ENCODE measurements at regions not wholly inside any gene's neighbourhood (a gene's known extent, or its start where the extent isn't known, plus 50 kb on each side); places are given as distances from the start of the nearest gene placed in this dataset.

DNA sequence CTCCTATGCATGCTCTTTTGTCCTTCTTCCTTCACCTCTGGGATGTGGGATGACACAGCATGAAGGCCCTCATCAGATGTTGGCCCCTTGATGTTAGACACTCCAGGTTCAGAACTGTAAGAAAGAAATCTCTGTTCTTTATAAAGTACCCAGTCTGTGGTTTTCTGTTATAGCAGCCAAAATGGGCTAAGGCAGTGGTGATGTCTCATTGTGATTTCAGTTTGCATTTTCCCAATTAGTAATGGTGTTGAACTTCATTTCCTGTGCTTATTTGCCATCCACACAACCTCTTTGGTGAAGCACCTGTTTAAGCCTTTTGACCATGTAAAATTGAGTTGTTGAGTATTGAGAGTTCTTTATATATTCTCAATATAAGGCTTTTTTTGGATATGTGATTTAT is 129.3 kb upstream of the C1orf174 start:
- Mint-ChIP-seq H3K36me3 (ENCODE audit: low read depth) (no peaks in the 10 kb centered on the region), H3K4me3 (no peak overlapping the region), H3K9me3 (peaks cover 5% of the 10 kb centered on the region), H3K4me1 (ENCODE audit: low read depth) (peaks cover 6% of the 10 kb centered on the region), H3K27me3 (peaks cover 45% of the 10 kb centered on the region), H3K27ac (no peak overlapping the region)
- DNase-seq: no peak

DNA sequence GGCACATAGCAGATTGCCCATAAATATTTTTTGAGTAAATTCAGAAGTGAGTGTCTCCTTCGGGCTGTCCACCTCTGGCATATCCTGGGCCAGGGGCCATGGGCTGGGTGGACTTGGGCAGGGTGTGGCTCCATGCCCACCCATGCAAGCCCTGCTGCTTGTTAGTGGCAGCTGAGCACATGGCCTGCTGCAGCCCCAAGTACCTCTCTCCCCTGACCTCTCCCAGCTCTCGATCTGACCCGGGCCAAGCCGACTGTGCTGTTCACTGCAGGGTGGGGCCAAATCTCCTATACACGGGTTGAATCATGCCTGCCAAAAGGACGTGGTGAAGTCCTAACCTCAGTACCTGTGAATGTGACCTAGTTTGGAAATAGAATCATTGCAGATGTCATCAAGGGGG is 132.5 kb upstream of the C1orf174 start:
- H3K4me1 Mint-ChIP-seq (ENCODE audit: low read depth): peaks cover under 1% of the 10 kb centered on the region
- H3K27ac Mint-ChIP-seq: no peak overlapping the region

DNA sequence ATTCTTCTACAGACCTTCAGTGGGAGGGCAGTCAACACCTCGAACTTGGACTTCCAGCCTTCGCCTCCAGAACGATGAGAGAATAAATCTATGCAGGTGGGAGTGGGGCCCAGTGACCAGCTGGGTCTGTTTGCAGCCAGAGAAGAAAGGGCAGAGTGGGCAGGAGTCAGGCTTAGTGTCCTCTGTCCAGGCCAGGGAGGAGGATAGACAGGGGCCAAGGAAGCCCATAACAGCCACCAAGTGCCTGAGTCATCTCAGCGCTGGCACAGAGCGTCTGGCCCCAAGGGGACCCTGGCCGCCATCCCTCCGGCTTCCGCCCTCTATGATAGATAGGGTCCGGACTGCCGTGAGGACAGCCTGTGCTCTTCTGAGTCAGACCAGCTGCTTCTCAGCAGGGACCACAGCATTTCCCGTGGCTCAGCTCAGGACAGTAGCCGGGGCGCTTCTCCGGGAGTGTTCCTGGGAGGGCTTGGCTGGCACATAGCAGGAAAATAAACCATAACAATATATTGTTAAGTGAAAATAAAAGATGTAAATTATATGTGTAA is 133.1 kb upstream of the C1orf174 start:
- no peak for DNase-seq
- H3K9me3 Mint-ChIP-seq: peaks cover 5% of the 10 kb centered on the region
- H3K4me3 Mint-ChIP-seq: no peak overlapping the region
- no peaks in the 10 kb centered on the region for H3K36me3 Mint-ChIP-seq (ENCODE audit: low read depth)
- no peaks in the 10 kb centered on the region for H3K4me1 Mint-ChIP-seq (ENCODE audit: low read depth)
- H3K27ac Mint-ChIP-seq: no peak overlapping the region
- peaks cover 29% of the 10 kb centered on the region for H3K27me3 Mint-ChIP-seq

More for the DNA sequence above, 132.5 kb upstream of the C1orf174 start:
- Mint-ChIP-seq H3K27me3 (peaks cover 33% of the 10 kb centered on the region), H3K4me3 (no peak overlapping the region), H3K9me3 (peaks cover 5% of the 10 kb centered on the region), H3K36me3 (ENCODE audit: low read depth) (no peaks in the 10 kb centered on the region)
- no peak for DNase-seq

DNA sequence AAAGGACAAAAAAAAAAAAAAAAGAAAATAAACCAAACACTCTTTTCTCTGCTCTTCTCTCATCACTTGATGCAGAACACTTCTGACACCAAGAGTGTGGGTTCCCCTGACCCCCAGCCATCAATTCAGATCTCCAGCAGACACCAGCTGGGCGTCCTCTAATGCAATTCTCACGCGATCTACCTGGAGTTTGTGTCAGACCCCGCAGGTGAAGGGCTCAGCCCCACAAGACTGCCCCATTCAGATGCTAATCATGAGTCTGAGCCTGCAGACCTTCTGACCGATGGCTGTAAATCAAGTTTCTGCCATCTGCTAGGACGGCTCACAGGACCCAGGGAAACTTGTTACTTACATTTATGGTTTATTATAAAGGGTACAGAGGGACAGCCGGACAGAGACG is 133.6 kb upstream of the C1orf174 start:
- H3K27me3 Mint-ChIP-seq: peaks cover 33% of the 10 kb centered on the region
- H3K27ac Mint-ChIP-seq: no peak overlapping the region
- H3K4me1 Mint-ChIP-seq (ENCODE audit: low read depth): no peaks in the 10 kb centered on the region
- H3K4me3 Mint-ChIP-seq: no peak overlapping the region
- no peaks in the 10 kb centered on the region for H3K36me3 Mint-ChIP-seq (ENCODE audit: low read depth)
- peaks cover 5% of the 10 kb centered on the region for H3K9me3 Mint-ChIP-seq
- DNase-seq: no peak

GRCh38 chr1:4034318-4034887 is 134.3 kb upstream of the C1orf174 start:
- no peak overlapping the region for H3K4me3 Mint-ChIP-seq
- no peak for DNase-seq
- no peaks in the 10 kb centered on the region for H3K36me3 Mint-ChIP-seq (ENCODE audit: low read depth)
- H3K27ac Mint-ChIP-seq: no peak overlapping the region
- peaks cover 37% of the 10 kb centered on the region for H3K27me3 Mint-ChIP-seq
- no peaks in the 10 kb centered on the region for H3K4me1 Mint-ChIP-seq (ENCODE audit: low read depth)
- peaks cover 5% of the 10 kb centered on the region for H3K9me3 Mint-ChIP-seq

DNA sequence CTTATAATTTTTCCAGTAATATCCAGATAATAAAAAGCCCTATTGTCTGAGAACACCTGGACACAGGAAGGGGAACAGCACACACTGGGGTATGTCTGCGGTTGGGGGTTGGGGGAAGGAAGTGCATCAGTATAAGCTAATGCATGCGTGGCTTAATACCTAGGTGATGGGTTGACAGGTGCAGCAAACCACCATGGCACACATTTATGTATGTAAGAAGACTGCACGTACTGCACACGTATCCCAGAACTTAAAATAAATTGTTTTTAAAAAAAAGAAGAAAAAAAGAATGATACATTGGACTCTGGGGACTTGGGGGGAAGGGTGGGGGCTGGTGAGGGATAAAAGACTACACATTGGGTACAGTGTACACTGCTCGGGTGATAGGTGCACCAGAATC is 144.9 kb upstream of the C1orf174 start:
- Mint-ChIP-seq H3K9me3 (no peaks in the 10 kb centered on the region), H3K4me1 (ENCODE audit: low read depth) (peaks cover 12% of the 10 kb centered on the region), H3K27ac (no peak overlapping the region), H3K36me3 (ENCODE audit: low read depth) (no peaks in the 10 kb centered on the region), H3K4me3 (no peak overlapping the region), H3K27me3 (peaks cover 12% of the 10 kb centered on the region)
- no peak for DNase-seq

- H3K27ac Mint-ChIP-seq: no peak overlapping the region
- peaks cover 12% of the 10 kb centered on the region for H3K27me3 Mint-ChIP-seq
- peaks cover 12% of the 10 kb centered on the region for H3K4me1 Mint-ChIP-seq (ENCODE audit: low read depth)
- H3K36me3 Mint-ChIP-seq (ENCODE audit: low read depth): no peaks in the 10 kb centered on the region
- H3K9me3 Mint-ChIP-seq: no peaks in the 10 kb centered on the region
- no peak overlapping the region for H3K4me3 Mint-ChIP-seq
- no peak for DNase-seq
Observed at GRCh38 chr1:4045397-4046010, 145.4 kb upstream of the C1orf174 start.

- DNase-seq: no peak
- Mint-ChIP-seq H3K27me3 (peaks cover 9% of the 10 kb centered on the region), H3K9me3 (no peaks in the 10 kb centered on the region), H3K36me3 (ENCODE audit: low read depth) (no peaks in the 10 kb centered on the region), H3K4me1 (ENCODE audit: low read depth) (peaks cover 12% of the 10 kb centered on the region), H3K27ac (no peak overlapping the region), H3K4me3 (no peak overlapping the region)
Observed at GRCh38 chr1:4046836-4047461, 146.9 kb upstream of the C1orf174 start.

DNA sequence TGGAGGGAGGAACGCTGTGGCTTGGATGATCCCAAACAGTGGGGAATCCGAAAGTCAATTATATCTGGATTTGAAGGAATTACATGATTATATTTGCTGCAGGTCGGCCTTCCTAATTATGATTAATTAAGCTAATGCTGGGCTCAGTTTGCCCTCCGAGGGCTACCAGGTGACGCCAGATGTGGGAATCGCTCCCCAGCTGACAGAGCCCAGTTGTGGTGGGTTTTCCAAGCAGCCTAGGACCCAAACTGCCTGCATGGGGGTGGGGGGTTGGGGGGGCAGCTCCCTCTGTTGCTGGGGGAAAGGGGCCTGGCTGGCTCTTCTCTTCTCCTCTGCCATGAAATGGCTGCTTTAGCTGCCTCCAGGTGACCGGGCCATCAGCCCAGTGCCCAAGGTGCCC is 147.6 kb upstream of the C1orf174 start:
- Mint-ChIP-seq H3K4me3 (no peak overlapping the region), H3K9me3 (no peaks in the 10 kb centered on the region), H3K4me1 (ENCODE audit: low read depth) (peaks cover 12% of the 10 kb centered on the region), H3K27me3 (peaks cover 9% of the 10 kb centered on the region), H3K27ac (no peak overlapping the region), H3K36me3 (ENCODE audit: low read depth) (no peaks in the 10 kb centered on the region)
- DNase-seq: no peak

DNA sequence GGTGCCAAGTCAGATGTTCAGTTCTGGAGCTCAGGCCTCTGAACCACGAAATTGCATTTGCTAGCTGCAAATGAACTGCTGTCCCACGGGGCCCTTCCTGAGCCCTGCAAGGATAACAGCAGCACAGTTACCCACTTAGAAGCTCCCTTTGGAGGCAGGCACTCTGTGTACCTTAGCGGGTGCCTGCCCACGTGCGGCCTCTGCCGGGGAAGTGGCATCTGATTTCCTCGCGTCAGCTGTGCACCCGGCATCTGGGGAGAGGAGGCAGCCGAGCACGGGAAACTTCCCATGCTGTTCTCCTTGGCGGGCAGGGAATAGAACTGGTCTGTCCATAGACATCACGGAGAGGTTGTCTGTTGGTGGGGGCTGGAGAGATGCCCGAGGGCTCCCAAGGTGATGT is 148.0 kb upstream of the C1orf174 start:
- peaks cover 9% of the 10 kb centered on the region for H3K27me3 Mint-ChIP-seq
- H3K4me3 Mint-ChIP-seq: no peak overlapping the region
- no peaks in the 10 kb centered on the region for H3K36me3 Mint-ChIP-seq (ENCODE audit: low read depth)
- H3K9me3 Mint-ChIP-seq: no peaks in the 10 kb centered on the region
- H3K27ac Mint-ChIP-seq: no peak overlapping the region
- H3K4me1 Mint-ChIP-seq (ENCODE audit: low read depth): peaks cover 12% of the 10 kb centered on the region
- DNase-seq: no peak

DNA sequence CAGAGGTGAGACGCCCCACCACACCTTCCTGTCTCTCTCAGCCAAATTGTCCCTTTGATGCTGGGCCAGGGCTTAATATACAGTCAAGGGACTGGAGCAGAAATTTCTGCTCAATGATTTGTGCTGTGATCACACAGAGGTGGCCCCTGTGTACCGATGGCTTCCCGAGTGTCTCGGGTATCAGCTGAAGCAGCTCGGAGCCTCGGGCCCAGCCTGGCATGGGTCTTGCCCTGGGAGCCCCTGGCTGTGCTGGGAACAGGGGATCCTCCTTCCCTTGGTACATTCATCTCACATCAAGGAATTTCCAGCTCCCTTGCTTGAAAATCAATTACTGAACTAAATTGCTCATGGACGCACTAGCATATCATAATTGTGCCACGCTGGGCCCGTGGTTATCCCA is 148.8 kb upstream of the C1orf174 start:
- Mint-ChIP-seq H3K9me3 (no peaks in the 10 kb centered on the region), H3K4me3 (no peak overlapping the region), H3K27ac (no peak overlapping the region), H3K4me1 (ENCODE audit: low read depth) (peaks cover 12% of the 10 kb centered on the region), H3K36me3 (ENCODE audit: low read depth) (no peaks in the 10 kb centered on the region), H3K27me3 (peaks cover 9% of the 10 kb centered on the region)
- no peak for DNase-seq

DNA sequence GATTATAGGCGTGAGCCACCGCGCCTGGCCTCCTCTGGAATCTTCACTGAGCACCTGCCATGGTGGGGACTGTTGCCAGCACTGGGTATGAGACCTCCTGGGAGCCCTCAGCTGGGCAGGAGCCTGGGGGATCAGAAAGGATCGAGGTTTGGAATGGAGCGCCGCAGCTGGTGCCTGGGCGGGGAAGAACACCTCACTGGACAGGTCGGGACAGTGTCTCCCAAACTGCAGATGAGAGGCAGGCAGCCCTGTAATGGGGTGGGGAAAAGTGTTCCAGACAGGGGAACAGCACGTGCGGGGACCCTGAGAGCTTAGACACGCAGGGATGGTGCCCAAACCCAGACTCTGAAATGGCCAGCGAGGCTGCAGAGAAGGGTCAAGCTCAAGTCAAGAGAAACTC is 150.9 kb upstream of the C1orf174 start:
- Mint-ChIP-seq H3K36me3 (ENCODE audit: low read depth) (no peaks in the 10 kb centered on the region), H3K4me1 (ENCODE audit: low read depth) (peaks cover 12% of the 10 kb centered on the region), H3K27ac (no peak overlapping the region), H3K9me3 (no peaks in the 10 kb centered on the region), H3K27me3 (peaks cover 9% of the 10 kb centered on the region), H3K4me3 (no peak overlapping the region)
- DNase-seq: no peak

GRCh38 chr1:4052657-4053056 is 152.6 kb upstream of the C1orf174 start:
- peaks cover 9% of the 10 kb centered on the region for H3K27me3 Mint-ChIP-seq
- no peaks in the 10 kb centered on the region for H3K9me3 Mint-ChIP-seq
- no peaks in the 10 kb centered on the region for H3K36me3 Mint-ChIP-seq (ENCODE audit: low read depth)
- no peak overlapping the region for H3K4me3 Mint-ChIP-seq
- H3K4me1 Mint-ChIP-seq (ENCODE audit: low read depth): peaks cover 2% of the 10 kb centered on the region
- peak overlapping the region; percentile 4 for H3K27ac Mint-ChIP-seq
- DNase-seq: no peak

- no peak overlapping the region for H3K4me3 Mint-ChIP-seq
- no peak overlapping the region for H3K27ac Mint-ChIP-seq
- H3K9me3 Mint-ChIP-seq: no peaks in the 10 kb centered on the region
- H3K27me3 Mint-ChIP-seq: peaks cover 11% of the 10 kb centered on the region
- no peaks in the 10 kb centered on the region for H3K36me3 Mint-ChIP-seq (ENCODE audit: low read depth)
- no peak for DNase-seq
- no peaks in the 10 kb centered on the region for H3K4me1 Mint-ChIP-seq (ENCODE audit: low read depth)
Observed at GRCh38 chr1:4053160-4053748, 153.2 kb upstream of the C1orf174 start.

GRCh38 chr1:4053774-4054173 is 153.7 kb upstream of the C1orf174 start:
- Mint-ChIP-seq H3K4me3 (no peak overlapping the region), H3K4me1 (ENCODE audit: low read depth) (no peaks in the 10 kb centered on the region)

More at GRCh38 chr1:4053774-4054173, 153.7 kb upstream of the C1orf174 start:
- peaks cover 11% of the 10 kb centered on the region for H3K27me3 Mint-ChIP-seq
- no peaks in the 10 kb centered on the region for H3K9me3 Mint-ChIP-seq
- DNase-seq: no peak
- no peaks in the 10 kb centered on the region for H3K36me3 Mint-ChIP-seq (ENCODE audit: low read depth)
- no peak overlapping the region for H3K27ac Mint-ChIP-seq
